Stimulated activated CD8-positive, alpha-beta memory T cell treated with anti-CD3 and anti-CD28 coated beads, Interleukin-7, amount 100 ng/mL, for 4 hours (primary cell): ENCODE measurements at regions not wholly inside any gene's neighbourhood (a gene's known extent, or its start where the extent isn't known, plus 50 kb on each side); places are given as distances from the start of the nearest gene placed in this dataset.
"Not testable (repeated sequence)": the region's sequence is repeated elsewhere in the genome, so short reads cannot be mapped to it uniquely, and the experiment has no call there.

Experiments
- DNase-seq, 2 donors: peaks; one replicate each; pipeline ENCODE4 v3.0.0-alpha.2; 2020; ENCODE audit warnings: low read depth in 2 of 2

- DNase-seq, result no peak
These were observed 203.9 kb upstream of the PRDM1 start for GRCh38 chr6:105882121-105882803.

GRCh38 chr6:105881608-105882007 lies 204.5 kb upstream of the PRDM1 start:
- DNase-seq, result no peak

GRCh38 chr6:105880030-105880492 lies 206.1 kb upstream of the PRDM1 start:
- peak in 1 of 2 donors; percentile 6 for DNase-seq

GRCh38 chr6:105879146-105879545 lies 207.0 kb upstream of the PRDM1 start:
- DNase-seq, result no peak

- no peak for DNase-seq
These were observed 210.0 kb upstream of the PRDM1 start for GRCh38 chr6:105875974-105876640.

GRCh38 chr6:105874835-105875626 lies 211.1 kb upstream of the PRDM1 start:
- DNase-seq, result no peak

- no peak for DNase-seq
These were observed 212.3 kb upstream of the PRDM1 start for GRCh38 chr6:105873799-105874198.

- no peak for DNase-seq
These were observed 212.9 kb upstream of the PRDM1 start for GRCh38 chr6:105873211-105873704.

GRCh38 chr6:105872249-105872648 lies 213.9 kb upstream of the PRDM1 start:
- no peak for DNase-seq

- DNase-seq, result no peak
These were observed 214.6 kb upstream of the PRDM1 start for GRCh38 chr6:105871542-105871941.

- no peak for DNase-seq
These were observed 216.2 kb upstream of the PRDM1 start for GRCh38 chr6:105869835-105870440.

- DNase-seq, result no peak
These were observed 217.2 kb upstream of the PRDM1 start for GRCh38 chr6:105868823-105869460.

- DNase-seq, result no peak
These were observed 218.3 kb upstream of the PRDM1 start for GRCh38 chr6:105867821-105868220.

GRCh38 chr6:105867277-105867676 lies 218.9 kb upstream of the PRDM1 start:
- no peak for DNase-seq

- DNase-seq, result no peak
These were observed 223.1 kb upstream of the PRDM1 start for GRCh38 chr6:105862936-105863607.

- DNase-seq, result not testable (repeated sequence)
These were observed 225.2 kb upstream of the PRDM1 start for GRCh38 chr6:105860927-105861326.

GRCh38 chr6:105859457-105859856 lies 226.7 kb upstream of the PRDM1 start:
- DNase-seq, result no peak

GRCh38 chr6:105858639-105859038 lies 227.5 kb upstream of the PRDM1 start:
- not testable (repeated sequence) for DNase-seq

GRCh38 chr6:105855433-105855832 lies 230.7 kb upstream of the PRDM1 start:
- DNase-seq, result no peak

- DNase-seq, result not testable (repeated sequence)
These were observed 232.2 kb upstream of the PRDM1 start for GRCh38 chr6:105853979-105854378.

- no peak for DNase-seq
These were observed 234.5 kb upstream of the PRDM1 start for GRCh38 chr6:105851606-105852005.
